ENCODE measurements at regions not wholly inside any gene's neighbourhood (a gene's known extent, or its start where the extent isn't known, plus 50 kb on each side); places are given as distances from the start of the nearest gene placed in this dataset.

GRCh38 chr3:65233561-65233960 is 545.8 kb upstream of the ADAMTS9 start:
- Histone ChIP-seq H3K9me3 (ENCODE audit: control insufficient read depth, insufficient read depth, low read depth, low read length) (no peaks in the 10 kb centered on the region), H3K27ac (ENCODE audit: low read depth, low read length) (no peak overlapping the region), H3K36me3 (ENCODE audit: control insufficient read depth, insufficient read depth, low read length) (no peaks in the 10 kb centered on the region), H3K27me3 (ENCODE audit: control insufficient read depth, insufficient read depth, low read length) (no peaks in the 10 kb centered on the region), H3K4me3 (ENCODE audit: low read depth, low read length) (no peak overlapping the region), H3K4me1 (ENCODE audit: control insufficient read depth, insufficient read depth, low read length) (no peaks in the 10 kb centered on the region), H3K9ac (ENCODE audit: low read length) (no peak overlapping the region)

GRCh38 chr3:65231544-65231943 is 543.7 kb upstream of the ADAMTS9 start:
- no peak overlapping the region for H3K27ac ChIP-seq (ENCODE audit: low read depth, low read length)
- H3K27me3 ChIP-seq (ENCODE audit: control insufficient read depth, insufficient read depth, low read length), result no peaks in the 10 kb centered on the region
- no peaks in the 10 kb centered on the region for H3K4me1 ChIP-seq (ENCODE audit: control insufficient read depth, insufficient read depth, low read length)
- no peaks in the 10 kb centered on the region for H3K36me3 ChIP-seq (ENCODE audit: control insufficient read depth, insufficient read depth, low read length)
- no peaks in the 10 kb centered on the region for H3K9me3 ChIP-seq (ENCODE audit: control insufficient read depth, insufficient read depth, low read depth, low read length)
- no peak overlapping the region for H3K4me3 ChIP-seq (ENCODE audit: low read depth, low read length)
- H3K9ac ChIP-seq (ENCODE audit: low read length), result no peak overlapping the region

GRCh38 chr3:65230261-65231139 is 542.7 kb upstream of the ADAMTS9 start:
- H3K27me3 ChIP-seq (ENCODE audit: control insufficient read depth, insufficient read depth, low read length), result no peaks in the 10 kb centered on the region
- H3K9ac ChIP-seq (ENCODE audit: low read length), result no peak overlapping the region
- no peaks in the 10 kb centered on the region for H3K36me3 ChIP-seq (ENCODE audit: control insufficient read depth, insufficient read depth, low read length)
- H3K4me3 ChIP-seq (ENCODE audit: low read depth, low read length), result no peak overlapping the region
- H3K4me1 ChIP-seq (ENCODE audit: control insufficient read depth, insufficient read depth, low read length), result no peaks in the 10 kb centered on the region
- H3K9me3 ChIP-seq (ENCODE audit: control insufficient read depth, insufficient read depth, low read depth, low read length), result no peaks in the 10 kb centered on the region
- H3K27ac ChIP-seq (ENCODE audit: low read depth, low read length), result no peak overlapping the region

- Histone ChIP-seq H3K4me1 (ENCODE audit: control insufficient read depth, insufficient read depth, low read length) (no peaks in the 10 kb centered on the region), H3K27me3 (ENCODE audit: control insufficient read depth, insufficient read depth, low read length) (no peaks in the 10 kb centered on the region), H3K36me3 (ENCODE audit: control insufficient read depth, insufficient read depth, low read length) (no peaks in the 10 kb centered on the region), H3K9me3 (ENCODE audit: control insufficient read depth, insufficient read depth, low read depth, low read length) (no peaks in the 10 kb centered on the region), H3K27ac (ENCODE audit: low read depth, low read length) (no peak overlapping the region), H3K9ac (ENCODE audit: low read length) (no peak overlapping the region), H3K4me3 (ENCODE audit: low read depth, low read length) (no peak overlapping the region)
Measured at GRCh38 chr3:65226287-65226686, 538.5 kb upstream of the ADAMTS9 start.

GRCh38 chr3:65210026-65210814 is 522.4 kb upstream of the ADAMTS9 start:
- no peak overlapping the region for H3K4me3 ChIP-seq (ENCODE audit: low read depth, low read length)
- H3K4me1 ChIP-seq (ENCODE audit: control insufficient read depth, insufficient read depth, low read length), result 0 out of 2 replicates have a peak, but pooled peaks cover 2% of the 10 kb centered on the region
- H3K9ac ChIP-seq (ENCODE audit: low read length), result no peak overlapping the region

GRCh38 chr3:65202395-65202794 is 514.6 kb upstream of the ADAMTS9 start:
- no peaks in the 10 kb centered on the region for H3K36me3 ChIP-seq (ENCODE audit: control insufficient read depth, insufficient read depth, low read length)
- H3K4me3 ChIP-seq (ENCODE audit: low read depth, low read length), result no peak overlapping the region
- H3K27me3 ChIP-seq (ENCODE audit: control insufficient read depth, insufficient read depth, low read length), result no peaks in the 10 kb centered on the region
- H3K9me3 ChIP-seq (ENCODE audit: control insufficient read depth, insufficient read depth, low read depth, low read length), result peaks cover 5% of the 10 kb centered on the region; the same call in 1 of the 2 replicates
- H3K4me1 ChIP-seq (ENCODE audit: control insufficient read depth, insufficient read depth, low read length), result no peaks in the 10 kb centered on the region
- no peak overlapping the region for H3K27ac ChIP-seq (ENCODE audit: low read depth, low read length)
- H3K9ac ChIP-seq (ENCODE audit: low read length), result no peak overlapping the region

More at GRCh38 chr3:65210026-65210814, 522.4 kb upstream of the ADAMTS9 start:
- H3K27ac ChIP-seq (ENCODE audit: low read depth, low read length), result no peak overlapping the region
- H3K36me3 ChIP-seq (ENCODE audit: control insufficient read depth, insufficient read depth, low read length), result no peaks in the 10 kb centered on the region
- peaks cover 5% of the 10 kb centered on the region; the same call in 1 of the 2 replicates for H3K9me3 ChIP-seq (ENCODE audit: control insufficient read depth, insufficient read depth, low read depth, low read length)
- no peaks in the 10 kb centered on the region for H3K27me3 ChIP-seq (ENCODE audit: control insufficient read depth, insufficient read depth, low read length)

- H3K27ac ChIP-seq (ENCODE audit: low read depth, low read length), result no peak overlapping the region
- H3K4me1 ChIP-seq (ENCODE audit: control insufficient read depth, insufficient read depth, low read length), result no peaks in the 10 kb centered on the region
- no peak overlapping the region for H3K9ac ChIP-seq (ENCODE audit: low read length)
- no peaks in the 10 kb centered on the region for H3K36me3 ChIP-seq (ENCODE audit: control insufficient read depth, insufficient read depth, low read length)
- no peaks in the 10 kb centered on the region for H3K27me3 ChIP-seq (ENCODE audit: control insufficient read depth, insufficient read depth, low read length)
- no peak overlapping the region for H3K4me3 ChIP-seq (ENCODE audit: low read depth, low read length)
- H3K9me3 ChIP-seq (ENCODE audit: control insufficient read depth, insufficient read depth, low read depth, low read length), result peaks cover 5% of the 10 kb centered on the region; the same call in 1 of the 2 replicates
Measured at GRCh38 chr3:65201926-65202325, 514.1 kb upstream of the ADAMTS9 start.

GRCh38 chr3:65200310-65200970 is 512.6 kb upstream of the ADAMTS9 start:
- H3K27me3 ChIP-seq (ENCODE audit: control insufficient read depth, insufficient read depth, low read length), result no peaks in the 10 kb centered on the region
- H3K9ac ChIP-seq (ENCODE audit: low read length), result no peak overlapping the region
- no peaks in the 10 kb centered on the region for H3K4me1 ChIP-seq (ENCODE audit: control insufficient read depth, insufficient read depth, low read length)
- no peak overlapping the region for H3K27ac ChIP-seq (ENCODE audit: low read depth, low read length)
- H3K4me3 ChIP-seq (ENCODE audit: low read depth, low read length), result no peak overlapping the region
- no peaks in the 10 kb centered on the region for H3K9me3 ChIP-seq (ENCODE audit: control insufficient read depth, insufficient read depth, low read depth, low read length)
- H3K36me3 ChIP-seq (ENCODE audit: control insufficient read depth, insufficient read depth, low read length), result no peaks in the 10 kb centered on the region

- H3K9me3 ChIP-seq (ENCODE audit: control insufficient read depth, insufficient read depth, low read depth, low read length), result no peaks in the 10 kb centered on the region
- no peak overlapping the region for H3K4me3 ChIP-seq (ENCODE audit: low read depth, low read length)
- H3K27me3 ChIP-seq (ENCODE audit: control insufficient read depth, insufficient read depth, low read length), result no peaks in the 10 kb centered on the region
- H3K27ac ChIP-seq (ENCODE audit: low read depth, low read length), result no peak overlapping the region
- H3K4me1 ChIP-seq (ENCODE audit: control insufficient read depth, insufficient read depth, low read length), result no peaks in the 10 kb centered on the region
- no peaks in the 10 kb centered on the region for H3K36me3 ChIP-seq (ENCODE audit: control insufficient read depth, insufficient read depth, low read length)
- H3K9ac ChIP-seq (ENCODE audit: low read length), result no peak overlapping the region
Measured at GRCh38 chr3:65196663-65197062, 508.9 kb upstream of the ADAMTS9 start.

- Histone ChIP-seq H3K9ac (ENCODE audit: low read length) (no peak overlapping the region), H3K36me3 (ENCODE audit: control insufficient read depth, insufficient read depth, low read length) (no peaks in the 10 kb centered on the region), H3K4me1 (ENCODE audit: control insufficient read depth, insufficient read depth, low read length) (no peaks in the 10 kb centered on the region), H3K9me3 (ENCODE audit: control insufficient read depth, insufficient read depth, low read depth, low read length) (no peaks in the 10 kb centered on the region), H3K27ac (ENCODE audit: low read depth, low read length) (no peak overlapping the region), H3K27me3 (ENCODE audit: control insufficient read depth, insufficient read depth, low read length) (no peaks in the 10 kb centered on the region), H3K4me3 (ENCODE audit: low read depth, low read length) (no peak overlapping the region)
Measured at GRCh38 chr3:65195211-65196006, 507.6 kb upstream of the ADAMTS9 start.
